HG03066 (cell line): ENCODE measurements at regions not wholly inside any gene's neighbourhood (a gene's known extent, or its start where the extent isn't known, plus 50 kb on each side); places are given as distances from the start of the nearest gene placed in this dataset.

Experiments used
- ATAC-seq: cut with Tn5 transposase; IDR thresholded peaks from one replicate; pipeline ENCODE4 v1.9.1; 2021; ENCODE audit warnings: low read depth; ENCODE audit not compliant: unreplicated experiment

DNA sequence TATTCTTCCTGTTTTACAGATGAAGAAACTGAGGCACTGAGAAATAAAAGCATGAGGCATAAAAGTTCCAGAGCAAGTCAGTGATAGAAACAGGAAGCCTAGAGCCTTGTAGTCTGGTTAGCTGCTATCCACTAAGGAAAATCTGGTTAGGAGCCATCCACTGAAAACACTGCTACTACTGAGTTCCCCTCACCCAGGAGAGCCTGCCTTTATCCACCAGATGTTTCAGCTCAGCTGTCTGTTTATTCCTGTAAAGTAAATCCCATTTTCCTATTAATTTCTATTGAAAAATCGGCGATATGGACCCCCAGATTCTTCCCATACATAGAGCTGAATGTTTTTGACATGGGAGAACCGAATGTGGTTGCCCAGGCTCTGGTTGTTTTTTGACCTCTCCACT is 63.7 kb upstream of the LMO4 start:
- no peak for ATAC-seq

DNA sequence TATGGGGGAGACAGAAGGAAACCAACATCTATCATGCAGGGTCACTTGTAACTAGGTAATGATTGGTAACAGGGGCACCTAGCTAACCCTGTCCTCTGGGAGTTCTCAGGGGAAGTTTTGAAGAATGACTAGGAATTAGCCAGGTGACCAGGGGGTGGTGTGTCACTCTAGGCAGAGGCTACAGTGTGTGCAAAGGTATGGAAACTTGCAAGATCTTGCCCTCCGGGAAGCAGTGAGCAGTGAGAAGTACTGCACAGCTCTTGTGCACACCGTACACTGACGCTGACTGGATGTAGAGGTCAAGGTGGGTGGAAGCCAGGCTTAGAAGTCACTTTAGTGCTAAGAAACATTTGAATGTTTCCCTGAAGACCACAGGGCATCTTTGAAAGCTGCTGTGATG is 62.9 kb upstream of the LMO4 start:
- ATAC-seq = no peak

DNA sequence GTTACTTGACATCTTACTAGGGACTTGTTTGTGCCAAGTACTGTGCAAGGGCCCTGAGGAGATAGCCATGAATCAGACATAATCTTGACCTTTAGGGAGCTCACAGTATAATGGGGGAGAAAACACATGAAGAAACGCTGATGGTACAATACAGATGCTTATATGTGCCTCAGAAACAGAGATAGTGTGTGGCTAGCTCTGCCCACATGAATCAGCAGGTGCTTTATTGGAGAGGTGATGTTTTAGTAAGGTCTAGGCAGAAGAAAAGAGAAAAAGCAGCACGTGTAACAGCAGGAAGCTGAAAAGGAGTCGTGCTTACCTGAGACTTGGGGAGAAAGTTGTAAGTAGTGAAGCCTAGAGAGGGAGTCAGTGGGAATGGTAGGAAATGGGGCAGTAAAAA is 60.6 kb upstream of the LMO4 start:
- no peak for ATAC-seq

DNA sequence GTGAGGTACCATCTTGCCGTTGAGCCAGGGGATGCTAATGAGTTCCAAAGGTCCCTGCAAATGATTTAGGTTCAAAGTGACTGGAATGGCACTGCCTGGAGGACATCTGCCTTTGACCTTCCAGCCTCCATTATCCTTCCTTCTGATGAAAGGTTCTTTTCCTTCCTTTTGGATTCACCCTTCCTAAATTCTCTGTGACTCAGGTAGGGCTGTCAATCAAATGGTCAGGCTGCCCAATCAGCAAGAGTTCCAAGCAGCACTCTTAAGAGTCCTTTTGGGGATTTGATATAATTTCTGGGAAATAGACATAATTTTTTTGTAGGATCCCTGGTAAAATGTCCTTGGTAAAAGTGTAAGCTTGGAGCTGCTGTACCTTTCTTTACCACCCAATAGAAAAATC is 58.8 kb upstream of the LMO4 start:
- no peak for ATAC-seq

DNA sequence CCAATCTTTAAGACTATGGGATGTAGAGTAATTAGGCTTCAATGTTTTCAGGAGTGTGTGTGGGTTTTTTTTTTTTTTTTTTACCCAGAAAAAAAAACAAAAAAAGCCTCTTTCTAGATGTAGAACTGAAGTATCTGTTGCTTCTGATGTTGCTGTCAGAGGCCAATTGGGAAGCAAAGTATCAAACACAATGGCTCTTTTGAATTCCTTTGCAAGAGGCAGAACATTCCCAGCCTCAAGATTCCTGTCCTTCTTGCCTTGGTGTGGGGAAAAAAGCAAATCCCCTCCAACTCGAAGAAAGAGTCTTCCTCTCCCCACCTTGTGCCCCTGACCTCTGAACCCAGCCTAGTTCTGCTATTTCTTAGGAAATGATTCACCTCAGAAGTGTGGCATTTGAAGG is 55.4 kb upstream of the LMO4 start:
- no peak for ATAC-seq

DNA sequence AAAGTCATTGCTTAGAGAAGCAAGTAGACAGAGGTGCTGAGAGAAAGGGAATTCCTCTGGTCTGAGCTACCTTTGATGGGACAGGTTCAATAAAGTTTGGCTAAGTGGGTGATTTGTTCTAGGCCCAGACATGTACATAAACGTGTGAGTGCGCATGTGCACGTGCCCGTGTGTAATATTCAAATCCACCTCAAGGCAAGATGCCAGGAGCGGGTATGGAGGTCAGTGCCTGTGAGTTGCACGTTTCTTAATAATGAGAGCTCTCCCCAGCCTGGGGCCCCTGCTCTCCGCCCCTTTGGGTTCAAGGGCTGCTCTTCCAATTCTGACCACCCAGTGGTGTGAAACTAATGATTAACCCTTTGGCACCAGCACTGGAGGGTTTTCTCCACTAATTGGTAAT is 53.8 kb upstream of the LMO4 start:
- ATAC-seq = no peak

DNA sequence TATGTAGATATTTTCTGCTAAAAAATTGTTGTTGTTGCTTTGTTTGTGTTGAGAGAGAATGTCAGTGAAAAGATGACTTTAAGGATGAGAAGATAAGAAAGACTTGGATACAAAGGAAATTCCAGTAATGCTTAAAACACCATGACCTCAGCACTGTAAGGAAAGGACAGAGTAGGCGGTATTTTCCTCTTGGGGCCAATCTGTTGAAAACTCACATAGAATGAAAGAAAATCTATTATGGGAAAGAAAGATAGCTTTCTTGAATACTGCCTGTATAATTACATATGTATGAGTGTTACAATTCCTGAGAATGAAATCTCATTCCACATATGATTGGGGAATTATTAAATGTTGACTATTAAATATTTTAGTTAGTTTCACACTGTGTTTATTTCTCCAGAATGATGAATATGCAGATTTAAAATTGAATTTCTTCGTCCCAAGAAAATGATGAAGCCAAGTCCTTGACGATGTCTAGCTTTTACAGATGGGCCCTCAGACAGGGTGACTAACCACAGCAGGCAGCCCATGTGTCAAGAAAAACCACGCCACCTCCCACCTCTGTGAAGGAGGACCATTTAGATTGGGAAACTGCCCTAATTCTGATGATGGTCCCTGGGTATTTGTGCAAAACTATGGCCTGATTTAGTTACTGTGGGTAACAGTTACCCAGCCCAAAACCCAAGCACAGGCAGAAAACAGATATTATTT is 49.7 kb upstream of the LMO4 start:
- no peak for ATAC-seq
